IMR-90 (cell line): ENCODE measurements at regions not wholly inside any gene's neighbourhood (a gene's known extent, or its start where the extent isn't known, plus 50 kb on each side); places are given as distances from the start of the nearest gene placed in this dataset.

ENCODE experiments used
- ATAC-seq: fragments of 200-7000 bp; cut with Tn5 transposase; 2 replicates; pipeline ENCODE4 v1.9.1; 2020; ENCODE audit warnings: low read depth, mild to moderate bottlenecking, moderate library complexity
- BruUV-seq: library from RNA; stranded (reverse); fragments of 400-500 nt; replicated peaks from 2 replicates; lab custom pipeline; 2021; lab: Mats Ljungman, UMichigan
- CTCF ChIA-PET: fragments of 300-600 bp; formaldehyde crosslinking; extraction: SDS; loops from one replicate; lab custom pipeline; 2021; ENCODE audit warnings: antibody characterized with exemption; lab: Yijun Ruan, JAX
- POLR2A ChIA-PET: fragments of 300-600 bp; sonication (Branson Sonifier 250); formaldehyde crosslinking; loops from one replicate; lab custom pipeline; 2022; ENCODE audit warnings: antibody characterized with exemption; ENCODE audit not compliant: unreplicated experiment; lab: Charles Lee
- DNase-seq: peaks from one replicate; pipeline ENCODE4 v3.0.0; 2013
- H2AFZ ChIP-seq: replicated peaks from 2 replicates; pipeline ENCODE3; 2013; ENCODE audit warnings: low read length, mild to moderate bottlenecking; ENCODE audit not compliant: poor library complexity
- H2AK5ac ChIP-seq: 2 replicates; pipeline ENCODE4 v1.6.1; 2013; ENCODE audit warnings: low read depth, low read length, inconsistent platforms
- H2AK9ac ChIP-seq: replicated peaks from 2 replicates; pipeline ENCODE3; 2013; ENCODE audit warnings: mild to moderate bottlenecking, low read depth, low read length, moderate library complexity; ENCODE audit not compliant: poor library complexity
- H2BK120ac ChIP-seq: 2 replicates; pipeline ENCODE4 v1.6.1; 2013; ENCODE audit warnings: low read depth, low read length, inconsistent platforms
- H2BK15ac ChIP-seq: 3 replicates; pipeline ENCODE4 v1.6.1; 2013; ENCODE audit warnings: low read depth, low read length, inconsistent platforms
- H2BK20ac ChIP-seq: 2 replicates; pipeline ENCODE4 v1.6.1; 2013; ENCODE audit warnings: low read depth, mild to moderate bottlenecking, inconsistent platforms, low read length, moderate library complexity
- H2BK5ac ChIP-seq: 2 replicates; pipeline ENCODE4 v1.6.1; 2013; ENCODE audit warnings: mild to moderate bottlenecking, low read depth, low read length, inconsistent platforms; ENCODE audit not compliant: poor library complexity, severe bottlenecking
- H3K14ac ChIP-seq: replicated peaks from 2 replicates; pipeline ENCODE4 v1.6.1; 2013; ENCODE audit warnings: low read depth, low read length, inconsistent platforms
- H3K18ac ChIP-seq: 2 replicates; pipeline ENCODE4 v1.6.1; 2013; ENCODE audit warnings: low read depth, low read length, control low read depth
- H3K23ac ChIP-seq: 2 replicates; pipeline ENCODE4 v1.6.1; 2013; ENCODE audit warnings: low read depth, low read length, inconsistent platforms
- H3K27ac ChIP-seq: 2 replicates; pipeline ENCODE4 v1.5.1; 2013; ENCODE audit warnings: mild to moderate bottlenecking, control low read depth, low read length; ENCODE audit not compliant: insufficient read depth
- H3K27me3 ChIP-seq: 2 replicates; pipeline ENCODE4 v1.6.1; 2013; ENCODE audit warnings: low read length; ENCODE audit not compliant: control insufficient read depth, insufficient read depth
- H3K36me3 ChIP-seq: 2 replicates; pipeline ENCODE4 v1.6.1; 2013; ENCODE audit warnings: low read length, mixed read lengths; ENCODE audit not compliant: control insufficient read depth, insufficient read depth
- H3K4ac ChIP-seq: 2 replicates; pipeline ENCODE4 v1.6.1; 2013; ENCODE audit warnings: low read depth, low read length, inconsistent platforms
- H3K4me1 ChIP-seq: 2 replicates; pipeline ENCODE4 v1.6.1; 2013; ENCODE audit warnings: low read length, mixed read lengths; ENCODE audit not compliant: control insufficient read depth, insufficient read depth
- H3K4me2 ChIP-seq: 2 replicates; pipeline ENCODE4 v1.6.1; 2013; ENCODE audit warnings: low read depth, mild to moderate bottlenecking, control low read depth, low read length, moderate library complexity
- H3K4me3 ChIP-seq: 2 replicates; pipeline ENCODE4 v1.5.1; 2013; ENCODE audit warnings: low read depth, mild to moderate bottlenecking, control low read depth, low read length, moderate library complexity; ENCODE audit not compliant: insufficient read depth
- H3K56ac ChIP-seq: 2 replicates; pipeline ENCODE4 v1.6.1; 2013; ENCODE audit warnings: low read length, inconsistent platforms; ENCODE audit not compliant: insufficient read depth; ENCODE audit errors: extremely low read depth
- H3K79me1 ChIP-seq, 2 experiments: 2 replicates each; pipeline ENCODE4 v1.6.1; 2013; ENCODE audit warnings: low read length in 2 of 2, inconsistent platforms in 1 of 2, low read depth in 1 of 2
- H3K9ac ChIP-seq: 2 replicates; pipeline ENCODE4 v1.6.1; 2013; ENCODE audit warnings: low read depth, low read length, control low read depth
- H3K9me1 ChIP-seq: 2 replicates; pipeline ENCODE4 v1.6.1; 2013; ENCODE audit warnings: low read length, inconsistent platforms; ENCODE audit not compliant: insufficient read depth
- H3K9me3 ChIP-seq: 2 replicates; pipeline ENCODE4 v1.6.1; 2013; ENCODE audit warnings: low read length; ENCODE audit not compliant: control insufficient read depth, insufficient read depth
- H4K20me1 ChIP-seq: 2 replicates; pipeline ENCODE4 v1.6.1; 2013; ENCODE audit warnings: low read length, inconsistent platforms; ENCODE audit not compliant: insufficient read depth
- H4K5ac ChIP-seq: 2 replicates; pipeline ENCODE4 v1.6.1; 2013; ENCODE audit warnings: mild to moderate bottlenecking, low read depth, low read length, control low read depth
- H4K8ac ChIP-seq, 2 experiments: 2 replicates each; pipeline ENCODE4 v1.6.1; 2013; ENCODE audit warnings: low read depth in 2 of 2, low read length in 2 of 2, control low read depth in 1 of 2, inconsistent platforms in 1 of 2
- H4K91ac ChIP-seq: 2 replicates; pipeline ENCODE4 v1.6.1; 2013; ENCODE audit warnings: low read depth, low read length, inconsistent platforms; ENCODE audit not compliant: insufficient read depth
- RAD21 ChIP-seq: IDR thresholded peaks from 2 replicates; pipeline ENCODE4 v1.6.1; 2012; ENCODE audit warnings: low read length, improper control_type of control experiment
- RFX5 ChIP-seq: IDR thresholded peaks from 2 replicates; pipeline ENCODE4 v1.8.0; 2012; ENCODE audit warnings: low read depth, mild to moderate bottlenecking, low read length, moderate library complexity
- WGBS, 2 experiments: methylation state at CpG; one replicate each; pipeline versions ENCODE4 v1.1.5 to v1.1.7; 2013; ENCODE audit warnings: missing lambda C conversion rate in 2 of 2; ENCODE audit not compliant: insufficient read length in 1 of 2; ENCODE audit errors: extremely low coverage in 2 of 2; 5-methylcytosine and 5-hydroxymethylcytosine counted together
- dilution Hi-C: fragments of 300-500 bp; cut with HindIII; formaldehyde crosslinking; loops from one replicate; pipeline ENCODE4 v1.14.3; 2018; ENCODE audit warnings: low sequenced_read_pairs; ENCODE audit not compliant: unreplicated experiment
- in situ Hi-C: fragments of 300-500 bp; cut with MboI; formaldehyde crosslinking; loops from 3 replicates; pipeline ENCODE4 v1.14.3; 2019; ENCODE audit warnings: low sequenced_read_pairs, inconsistent platforms, mixed read lengths
- intact Hi-C: fragments of 100-400 bp; cut with micrococcal nuclease; formaldehyde crosslinking; loops from 2 replicates; pipeline ENCODE4 v1.10.0; 2022
- TF ChIP-seq, protein P1 (sequence below): fragments of 150-350 bp; IDR thresholded peaks from 2 replicates; pipeline ENCODE4 v1.6.1; 2016; ENCODE audit warnings: low read depth, mild to moderate bottlenecking, low read length, moderate library complexity, borderline replicate concordance

DNA sequence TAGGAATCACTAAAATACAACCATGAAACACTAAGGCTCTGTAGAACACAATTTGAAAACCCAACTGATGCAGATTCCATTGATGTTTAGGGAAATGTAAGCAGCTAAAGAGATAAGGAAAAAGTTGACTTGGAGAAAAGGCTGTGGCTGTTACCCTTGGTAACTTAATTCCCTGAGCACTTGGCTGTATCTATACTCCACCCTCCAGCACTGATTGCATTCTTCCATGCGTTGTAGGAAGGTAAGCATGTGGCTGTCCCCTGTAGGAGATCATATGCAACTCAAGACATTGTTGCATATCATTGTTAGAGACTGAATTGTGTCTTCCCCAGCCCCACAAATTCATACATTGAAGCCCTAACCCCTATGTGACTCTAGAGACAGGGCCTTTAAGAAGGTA, 184.5 kb downstream of the CEMIP2 start:
- Histone ChIP-seq H3K23ac (no peak overlapping the region), H2BK120ac (no peak overlapping the region), H2BK20ac (no peak overlapping the region), H3K36me3 (no peaks in the 10 kb centered on the region), H2AFZ (no peak overlapping the region), H2AK5ac (no peak overlapping the region), H3K56ac (no peak overlapping the region), H3K14ac (no peak overlapping the region), H3K4ac (no peak overlapping the region), H3K9ac (no peak overlapping the region), H4K5ac (no peak overlapping the region), H3K9me3 (no peaks in the 10 kb centered on the region), H3K4me2 (no peak overlapping the region), H3K18ac (no peak overlapping the region), H2AK9ac (no peak overlapping the region), H3K27me3 (peaks cover 1% of the 10 kb centered on the region; the same call in 1 of the 2 replicates), H4K8ac (no peak overlapping the region), H3K27ac (no peak overlapping the region), H3K4me3 (no peak overlapping the region), H3K9me1 (no peaks in the 10 kb centered on the region), H4K20me1 (no peaks in the 10 kb centered on the region), H3K79me1 (no peaks in the 10 kb centered on the region), H2BK15ac (no peak overlapping the region), H4K91ac (no peak overlapping the region), H3K4me1 (no peaks in the 10 kb centered on the region), H2BK5ac (no peak overlapping the region)
- DNase-seq (no peak), ATAC-seq (no peak)
- POLR2A ChIA-PET = no interaction called here
- no CpG with 5 or more reads among the region's 1 CpG for WGBS, 2 experiments
- in situ Hi-C loops = no loop called here
- intact Hi-C loops = loop anchor here (10.0 kb wide), 1 partner anchor 59 kb away; no protein-coding TSS in a partner anchor
- TF ChIP-seq RAD21 (no peak), RFX5 (no peak)
- TF ChIP-seq, protein P1, sequence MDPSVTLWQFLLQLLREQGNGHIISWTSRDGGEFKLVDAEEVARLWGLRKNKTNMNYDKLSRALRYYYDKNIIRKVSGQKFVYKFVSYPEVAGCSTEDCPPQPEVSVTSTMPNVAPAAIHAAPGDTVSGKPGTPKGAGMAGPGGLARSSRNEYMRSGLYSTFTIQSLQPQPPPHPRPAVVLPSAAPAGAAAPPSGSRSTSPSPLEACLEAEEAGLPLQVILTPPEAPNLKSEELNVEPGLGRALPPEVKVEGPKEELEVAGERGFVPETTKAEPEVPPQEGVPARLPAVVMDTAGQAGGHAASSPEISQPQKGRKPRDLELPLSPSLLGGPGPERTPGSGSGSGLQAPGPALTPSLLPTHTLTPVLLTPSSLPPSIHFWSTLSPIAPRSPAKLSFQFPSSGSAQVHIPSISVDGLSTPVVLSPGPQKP = no peak
- dilution Hi-C loops = no loop called here
- BruUV-seq = no TSS peak
- CTCF ChIA-PET = no interaction called here
